ENCODE measurements at regions not wholly inside any gene's neighbourhood (a gene's known extent, or its start where the extent isn't known, plus 50 kb on each side); places are given as distances from the start of the nearest gene placed in this dataset.

GRCh38 chr12:92089559-92089958 lies 56.1 kb downstream of the BTG1 start:
- DNase-seq (ENCODE audit: low read depth in 3 of 3), result no peak

- DNase-seq (ENCODE audit: low read depth in 3 of 3), result no peak
These were observed 56.8 kb downstream of the BTG1 start for GRCh38 chr12:92088805-92089204.

- DNase-seq (ENCODE audit: low read depth in 3 of 3), result no peak
These were observed 60.0 kb downstream of the BTG1 start for GRCh38 chr12:92085736-92086040.

- DNase-seq (ENCODE audit: low read depth in 3 of 3), result no peak
These were observed 60.5 kb downstream of the BTG1 start for GRCh38 chr12:92085040-92085735.

GRCh38 chr12:92080911-92081285 lies 64.7 kb downstream of the BTG1 start:
- no peak for DNase-seq (ENCODE audit: low read depth in 3 of 3)

GRCh38 chr12:92079054-92079385 lies 66.6 kb downstream of the BTG1 start:
- DNase-seq (ENCODE audit: low read depth in 3 of 3), result no peak

GRCh38 chr12:92078167-92079053 lies 67.2 kb downstream of the BTG1 start:
- DNase-seq (ENCODE audit: low read depth in 3 of 3), result no peak

GRCh38 chr12:92077530-92077929 lies 68.1 kb downstream of the BTG1 start:
- DNase-seq (ENCODE audit: low read depth in 3 of 3), result no peak

GRCh38 chr12:92076101-92076500 lies 69.5 kb downstream of the BTG1 start:
- DNase-seq (ENCODE audit: low read depth in 3 of 3), result no peak

GRCh38 chr12:92075425-92075914 lies 70.2 kb downstream of the BTG1 start:
- DNase-seq (ENCODE audit: low read depth in 3 of 3), result no peak

GRCh38 chr12:92074889-92075288 lies 70.8 kb downstream of the BTG1 start:
- no peak for DNase-seq (ENCODE audit: low read depth in 3 of 3)

- DNase-seq (ENCODE audit: low read depth in 3 of 3), result no peak
These were observed 72.6 kb downstream of the BTG1 start for GRCh38 chr12:92073094-92073493.

- DNase-seq (ENCODE audit: low read depth in 3 of 3), result no peak
These were observed 73.5 kb downstream of the BTG1 start for GRCh38 chr12:92072112-92072511.

- DNase-seq (ENCODE audit: low read depth in 3 of 3), result no peak
These were observed 74.7 kb downstream of the BTG1 start for GRCh38 chr12:92070864-92071445.

GRCh38 chr12:92070054-92070863 lies 75.4 kb downstream of the BTG1 start:
- no peak for DNase-seq (ENCODE audit: low read depth in 3 of 3)

GRCh38 chr12:92068459-92068858 lies 77.2 kb downstream of the BTG1 start:
- DNase-seq (ENCODE audit: low read depth in 3 of 3), result no peak

GRCh38 chr12:92065639-92066038 lies 80.0 kb downstream of the BTG1 start:
- DNase-seq (ENCODE audit: low read depth in 3 of 3), result no peak

- DNase-seq (ENCODE audit: low read depth in 3 of 3), result peak in 2 of 3 experiments; percentile 10 to 18
These were observed 80.6 kb downstream of the BTG1 start for GRCh38 chr12:92065018-92065499.

GRCh38 chr12:92064422-92064821 lies 81.2 kb downstream of the BTG1 start:
- DNase-seq (ENCODE audit: low read depth in 3 of 3), result no peak

GRCh38 chr12:92063641-92064040 lies 82.0 kb downstream of the BTG1 start:
- no peak for DNase-seq (ENCODE audit: low read depth in 3 of 3)

GRCh38 chr12:92062539-92063493 lies 82.8 kb downstream of the BTG1 start:
- DNase-seq (ENCODE audit: low read depth in 3 of 3), result no peak
